Caco-2 (cell line): ENCODE measurements at regions not wholly inside any gene's neighbourhood (a gene's known extent, or its start where the extent isn't known, plus 50 kb on each side); places are given as distances from the start of the nearest gene placed in this dataset.

Source experiments
- BruUV-seq: library from RNA; stranded (reverse); fragments of 400-500 nt; replicated peaks from 2 replicates; lab custom pipeline; 2021; lab: Mats Ljungman, UMichigan
- CTCF ChIA-PET: fragments of 300-600 bp; sonication (Branson Sonifier 250); formaldehyde crosslinking; loops from one replicate; lab custom pipeline; 2022; ENCODE audit warnings: antibody characterized with exemption; lab: Charles Lee
- POLR2A ChIA-PET: fragments of 300-600 bp; sonication (Branson Sonifier 250); formaldehyde crosslinking; loops from one replicate; lab custom pipeline; 2022; ENCODE audit warnings: antibody characterized with exemption; lab: Charles Lee
- DNase-seq, 2 experiments: peaks; one replicate each; pipeline versions ENCODE4 v3.0.0 to v3.0.0-alpha.2; 2020 to 2022
- H3K27me3 ChIP-seq: replicated peaks from 2 replicates; pipeline ENCODE4 v1.6.0; 2011; ENCODE audit warnings: low read length; ENCODE audit not compliant: control insufficient read depth, insufficient read depth
- H3K36me3 ChIP-seq: 2 replicates; pipeline ENCODE4 v1.5.1; 2011; ENCODE audit warnings: low read length; ENCODE audit not compliant: control insufficient read depth, insufficient read depth
- H3K4me1 ChIP-seq: fragments of 250-450 bp; sonication (Bioruptor Pico); 2 replicates; pipeline ENCODE4 v1.5.1; 2020; ENCODE audit warnings: mild to moderate bottlenecking
- H3K4me3 ChIP-seq: 2 replicates; pipeline ENCODE4 v1.5.1; 2011; ENCODE audit warnings: low read depth, mild to moderate bottlenecking, control low read depth, low read length
- H3K9me3 ChIP-seq: fragments of 250-450 bp; sonication (Bioruptor Pico); 2 replicates; pipeline ENCODE4 v1.5.1; 2020; ENCODE audit warnings: mild to moderate bottlenecking, moderate library complexity
- H3K27ac Mint-ChIP-seq: one replicate; pipeline ENCODE4 v1.8.0; 2022; ENCODE audit warnings: mixed read lengths; ENCODE audit not compliant: unreplicated experiment
- H3K27me3 Mint-ChIP-seq: one replicate; pipeline ENCODE4 v1.8.0; 2022; ENCODE audit warnings: mixed read lengths; ENCODE audit not compliant: insufficient read depth, unreplicated experiment
- H3K36me3 Mint-ChIP-seq: one replicate; pipeline ENCODE4 v1.8.0; 2022; ENCODE audit warnings: mild to moderate bottlenecking, mixed read lengths; ENCODE audit not compliant: insufficient read depth, unreplicated experiment
- H3K4me1 Mint-ChIP-seq: one replicate; pipeline ENCODE4 v1.8.0; 2022; ENCODE audit warnings: low read depth, mixed read lengths; ENCODE audit not compliant: unreplicated experiment
- H3K4me3 Mint-ChIP-seq: one replicate; pipeline ENCODE4 v1.8.0; 2022; ENCODE audit warnings: mild to moderate bottlenecking, moderate library complexity, mixed read lengths; ENCODE audit not compliant: unreplicated experiment
- H3K9me3 Mint-ChIP-seq: one replicate; pipeline ENCODE4 v1.8.0; 2022; ENCODE audit warnings: mixed read lengths; ENCODE audit not compliant: unreplicated experiment
- intact Hi-C: fragments of 100-400 bp; cut with micrococcal nuclease; formaldehyde crosslinking; loops from one replicate; pipeline ENCODE4 v1.10.0; 2022; ENCODE audit not compliant: unreplicated experiment
- TF ChIP-seq, protein P1 (sequence below), 2 experiments: fragments of 200-600 bp in 1 of 2; IDR thresholded peaks; 1 replicate in 1 of 2; 2 replicates in 1 of 2; pipeline versions ENCODE4 v1.5.1 to v1.8.0; 2011 to 2022; ENCODE audit warnings: antibody characterized with exemption in 1 of 2, control low read depth in 1 of 2, inconsistent platforms in 1 of 2, low read depth in 1 of 2, low read length in 1 of 2, mild to moderate bottlenecking in 1 of 2, moderate library complexity in 1 of 2; ENCODE audit not compliant: insufficient read depth in 1 of 2, severe bottlenecking in 1 of 2, unreplicated experiment in 1 of 2

GRCh38 chr16:27729516-27730304 lies 179.8 kb downstream of the KATNIP start:
- peaks cover 5% of the 10 kb centered on the region for H3K36me3 Mint-ChIP-seq
- TF ChIP-seq, protein P1, sequence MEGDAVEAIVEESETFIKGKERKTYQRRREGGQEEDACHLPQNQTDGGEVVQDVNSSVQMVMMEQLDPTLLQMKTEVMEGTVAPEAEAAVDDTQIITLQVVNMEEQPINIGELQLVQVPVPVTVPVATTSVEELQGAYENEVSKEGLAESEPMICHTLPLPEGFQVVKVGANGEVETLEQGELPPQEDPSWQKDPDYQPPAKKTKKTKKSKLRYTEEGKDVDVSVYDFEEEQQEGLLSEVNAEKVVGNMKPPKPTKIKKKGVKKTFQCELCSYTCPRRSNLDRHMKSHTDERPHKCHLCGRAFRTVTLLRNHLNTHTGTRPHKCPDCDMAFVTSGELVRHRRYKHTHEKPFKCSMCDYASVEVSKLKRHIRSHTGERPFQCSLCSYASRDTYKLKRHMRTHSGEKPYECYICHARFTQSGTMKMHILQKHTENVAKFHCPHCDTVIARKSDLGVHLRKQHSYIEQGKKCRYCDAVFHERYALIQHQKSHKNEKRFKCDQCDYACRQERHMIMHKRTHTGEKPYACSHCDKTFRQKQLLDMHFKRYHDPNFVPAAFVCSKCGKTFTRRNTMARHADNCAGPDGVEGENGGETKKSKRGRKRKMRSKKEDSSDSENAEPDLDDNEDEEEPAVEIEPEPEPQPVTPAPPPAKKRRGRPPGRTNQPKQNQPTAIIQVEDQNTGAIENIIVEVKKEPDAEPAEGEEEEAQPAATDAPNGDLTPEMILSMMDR (IDR thresholded peaks at IDR 0.05; ENCODE audit: insufficient read depth in 1 of 2, low read depth in 1 of 2, low read length in 1 of 2, severe bottlenecking in 1 of 2, unreplicated experiment in 1 of 2): no peak
- no TSS peak for BruUV-seq
- Histone ChIP-seq H3K4me3 (no peak overlapping the region), H3K36me3 (no peaks in the 10 kb centered on the region), H3K9me3 (no peaks in the 10 kb centered on the region), H3K27me3 (no peaks in the 10 kb centered on the region), H3K4me1 (no peaks in the 10 kb centered on the region)
- H3K27me3 Mint-ChIP-seq: no peaks in the 10 kb centered on the region
- no peaks in the 10 kb centered on the region for H3K9me3 Mint-ChIP-seq
- no peaks in the 10 kb centered on the region for H3K4me1 Mint-ChIP-seq
- H3K4me3 Mint-ChIP-seq: no peak overlapping the region
- POLR2A ChIA-PET: no interaction called here
- H3K27ac Mint-ChIP-seq: no peak overlapping the region
- CTCF ChIA-PET: interaction anchor here (0.5 kb wide), 1 partner anchor 214 kb away, joined by 6 read pairs; no protein-coding TSS in a partner anchor
- intact Hi-C loops: no loop called here
- no peak for DNase-seq

GRCh38 chr16:27730661-27731210 lies 180.8 kb downstream of the KATNIP start:
- Mint-ChIP-seq H3K9me3 (no peaks in the 10 kb centered on the region), H3K36me3 (peaks cover 5% of the 10 kb centered on the region), H3K27me3 (no peaks in the 10 kb centered on the region), H3K4me1 (no peaks in the 10 kb centered on the region), H3K4me3 (no peak overlapping the region), H3K27ac (no peak overlapping the region)
- Histone ChIP-seq H3K4me1 (no peaks in the 10 kb centered on the region), H3K9me3 (no peaks in the 10 kb centered on the region), H3K36me3 (no peaks in the 10 kb centered on the region), H3K27me3 (no peaks in the 10 kb centered on the region), H3K4me3 (no peak overlapping the region)
- no peak for DNase-seq
- intact Hi-C loops: no loop called here
- BruUV-seq: no TSS peak
- CTCF ChIA-PET: no interaction called here
- POLR2A ChIA-PET: no interaction called here
- TF ChIP-seq, protein P1 (IDR thresholded peaks at IDR 0.05; ENCODE audit: insufficient read depth in 1 of 2, low read depth in 1 of 2, low read length in 1 of 2, severe bottlenecking in 1 of 2, unreplicated experiment in 1 of 2): no peak

DNA sequence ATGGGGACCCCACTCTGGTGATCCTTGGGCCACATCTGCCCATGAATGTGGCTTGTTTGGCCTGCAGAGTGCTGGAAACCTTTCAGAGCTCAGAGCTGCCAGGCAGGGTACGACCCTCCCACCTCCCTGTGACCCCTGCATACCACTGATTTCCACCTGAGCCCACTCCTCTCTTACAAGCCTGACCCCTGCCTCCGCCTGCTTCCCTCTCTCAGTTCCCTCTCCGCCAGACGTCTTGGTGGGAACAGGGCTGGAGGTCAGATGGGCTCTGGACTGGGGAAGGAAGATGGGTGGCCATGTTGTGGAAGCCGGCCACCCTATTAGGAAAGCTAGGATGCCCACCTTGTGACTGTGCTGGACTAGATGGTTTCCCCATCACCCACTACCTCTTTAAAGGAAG lies 185.1 kb downstream of the KATNIP start:
- H3K27me3 ChIP-seq: no peaks in the 10 kb centered on the region
- H3K36me3 ChIP-seq: no peaks in the 10 kb centered on the region
- intact Hi-C loops: no loop called here
- no peaks in the 10 kb centered on the region for H3K9me3 Mint-ChIP-seq
- ChIA-PET POLR2A (no interaction called here), CTCF (interaction anchor here (0.6 kb wide), 1 partner anchor 625 kb away, joined by 5 read pairs; no protein-coding TSS in a partner anchor)
- H3K27ac Mint-ChIP-seq: no peak overlapping the region
- peaks cover 13% of the 10 kb centered on the region for H3K36me3 Mint-ChIP-seq
- no peaks in the 10 kb centered on the region for H3K4me1 ChIP-seq
- TF ChIP-seq, protein P1 (IDR thresholded peaks at IDR 0.05; ENCODE audit: insufficient read depth in 1 of 2, low read depth in 1 of 2, low read length in 1 of 2, severe bottlenecking in 1 of 2, unreplicated experiment in 1 of 2): no peak
- BruUV-seq: no TSS peak
- no peak overlapping the region for H3K4me3 ChIP-seq
- no peaks in the 10 kb centered on the region for H3K9me3 ChIP-seq
- no peak for DNase-seq
- H3K4me3 Mint-ChIP-seq: no peak overlapping the region
- no peaks in the 10 kb centered on the region for H3K27me3 Mint-ChIP-seq
- peaks cover 10% of the 10 kb centered on the region for H3K4me1 Mint-ChIP-seq
